GM06990 (cell line): ENCODE measurements at regions not wholly inside any gene's neighbourhood (a gene's known extent, or its start where the extent isn't known, plus 50 kb on each side); places are given as distances from the start of the nearest gene placed in this dataset.
"Not testable (repeated sequence)": the region's sequence is repeated elsewhere in the genome, so short reads cannot be mapped to it uniquely, and the experiment has no call there.

ENCODE experiments used
- DNase-seq: peaks from one replicate; pipeline ENCODE4 v3.0.0-alpha.2; 2011; ENCODE audit not compliant: insufficient read length; ENCODE audit errors: extremely low read depth
- H3K27me3 ChIP-seq: replicated peaks from 2 replicates; pipeline ENCODE4 v1.6.0; 2011; ENCODE audit warnings: low read length; ENCODE audit not compliant: control insufficient read depth, insufficient read depth
- H3K36me3 ChIP-seq: 2 replicates; pipeline ENCODE4 v1.5.1; 2011; ENCODE audit warnings: low read length; ENCODE audit not compliant: control insufficient read depth, insufficient read depth
- H3K4me3 ChIP-seq: replicated peaks from 2 replicates; pipeline ENCODE4 v1.5.1; 2011; ENCODE audit warnings: low read depth, mild to moderate bottlenecking, control low read depth, low read length
- CTCF ChIP-seq: IDR thresholded peaks from 2 replicates; pipeline ENCODE4 v1.5.1; 2011; ENCODE audit warnings: low read length, control low read depth, mild to moderate bottlenecking, inconsistent platforms; ENCODE audit not compliant: insufficient read depth, poor library complexity, severe bottlenecking

DNA sequence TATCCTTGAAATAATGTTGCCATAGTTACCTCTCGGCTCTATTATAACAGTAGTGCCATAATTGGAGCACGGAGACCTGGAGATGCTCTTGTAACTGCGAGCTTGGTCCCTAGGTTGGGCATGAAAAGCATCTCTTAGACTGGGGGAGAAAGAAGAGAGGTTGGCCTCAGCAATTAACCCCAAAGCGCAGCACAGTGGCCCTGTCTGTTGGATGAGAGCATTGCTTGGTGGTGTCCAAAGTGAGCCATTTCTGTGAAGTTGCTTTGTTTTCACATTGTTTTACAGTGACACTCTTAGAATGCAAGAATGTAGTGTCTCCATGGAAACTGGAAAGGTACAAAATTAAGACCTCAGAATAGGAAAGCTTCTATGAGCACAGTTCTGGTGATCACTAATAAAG is 660.7 kb upstream of the EEF2KMT start:
- DNase-seq = no peak
- Histone ChIP-seq H3K4me3 (no peak overlapping the region), H3K27me3 (no peaks in the 10 kb centered on the region), H3K36me3 (no peaks in the 10 kb centered on the region)
- TF ChIP-seq CTCF = no peak

GRCh38 chr16:5756969-5757368 is 659.4 kb upstream of the EEF2KMT start:
- Histone ChIP-seq H3K4me3 (no peak overlapping the region), H3K27me3 (no peaks in the 10 kb centered on the region), H3K36me3 (no peaks in the 10 kb centered on the region)
- TF ChIP-seq CTCF = no peak
- DNase-seq = no peak

GRCh38 chr16:5753381-5753780 is 655.8 kb upstream of the EEF2KMT start:
- no peak for DNase-seq
- Histone ChIP-seq H3K36me3 (no peaks in the 10 kb centered on the region), H3K4me3 (no peak overlapping the region), H3K27me3 (no peaks in the 10 kb centered on the region)
- no peak for TF ChIP-seq CTCF

GRCh38 chr16:5751216-5751615 is 653.6 kb upstream of the EEF2KMT start:
- Histone ChIP-seq H3K27me3 (no peaks in the 10 kb centered on the region), H3K36me3 (no peaks in the 10 kb centered on the region), H3K4me3 (no peak overlapping the region)
- no peak for TF ChIP-seq CTCF
- DNase-seq = no peak

DNA sequence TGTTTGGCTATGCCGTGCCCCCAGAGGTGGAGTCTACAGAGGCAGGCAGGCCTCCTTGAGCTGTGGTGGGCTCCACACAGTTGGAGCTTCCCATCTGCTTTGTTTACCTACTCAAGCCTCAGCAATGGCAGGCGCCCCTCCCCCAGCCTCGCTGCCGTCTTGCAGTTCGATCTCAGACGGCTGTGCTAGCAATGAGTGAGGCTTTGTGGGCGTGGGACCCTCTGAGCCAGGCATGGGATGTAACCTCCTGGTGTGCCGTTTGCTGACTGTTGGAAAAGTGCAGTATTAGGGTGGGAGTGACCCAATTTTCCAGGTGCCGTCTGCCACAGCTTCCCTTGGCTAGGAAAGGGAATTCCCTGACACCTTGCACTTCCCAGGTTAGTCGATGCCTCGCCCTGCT is 652.8 kb upstream of the EEF2KMT start:
- H3K36me3 ChIP-seq, DNase-seq, H3K27me3 ChIP-seq, H3K4me3 ChIP-seq: not testable (repeated sequence)

DNA sequence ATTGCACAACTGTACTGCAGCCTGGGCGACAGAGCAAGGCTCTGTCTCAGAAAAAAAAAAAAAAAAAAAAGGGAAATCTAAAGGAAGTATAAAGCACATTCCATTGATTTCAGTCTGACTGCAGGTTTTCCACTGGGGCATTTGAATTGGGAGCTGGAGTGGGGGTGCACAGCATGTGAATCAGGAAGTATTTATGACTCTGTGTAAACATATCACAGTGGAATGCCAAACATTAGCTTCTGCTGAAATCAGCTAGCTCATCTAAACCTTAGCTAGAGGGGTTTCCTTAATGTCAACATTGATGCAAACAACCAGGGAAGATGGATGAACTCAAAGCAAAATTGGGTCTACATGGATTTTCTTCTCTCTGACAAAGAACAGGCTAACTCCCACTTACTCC is 641.0 kb upstream of the EEF2KMT start:
- H3K4me3 ChIP-seq = no peak overlapping the region
- TF ChIP-seq CTCF = no peak
- no peaks in the 10 kb centered on the region for H3K27me3 ChIP-seq
- H3K36me3 ChIP-seq = no peaks in the 10 kb centered on the region
- DNase-seq = no peak
